Nephron (organoid): ENCODE measurements at regions not wholly inside any gene's neighbourhood (a gene's known extent, or its start where the extent isn't known, plus 50 kb on each side); places are given as distances from the start of the nearest gene placed in this dataset.

Source experiments
- H3K27ac Mint-ChIP-seq, 3 experiments: 2 replicates each; pipeline ENCODE4 v1.8.0; 2020; ENCODE audit warnings: mixed read lengths in 3 of 3, mild to moderate bottlenecking in 2 of 3, moderate library complexity in 1 of 3
- H3K27me3 Mint-ChIP-seq: 2 replicates; pipeline ENCODE4 v1.8.0; 2021; ENCODE audit warnings: low read depth, mild to moderate bottlenecking, moderate library complexity, mixed read lengths
- H3K36me3 Mint-ChIP-seq: 2 replicates; pipeline ENCODE4 v1.8.0; 2020; ENCODE audit warnings: low read depth, mixed read lengths
- H3K4me1 Mint-ChIP-seq: 2 replicates; pipeline ENCODE4 v1.8.0; 2020; ENCODE audit warnings: mixed read lengths
- H3K4me3 Mint-ChIP-seq, 3 experiments: 2 replicates each; pipeline ENCODE4 v1.8.0; 2020; ENCODE audit warnings: mild to moderate bottlenecking in 3 of 3, mixed read lengths in 3 of 3, moderate library complexity in 2 of 3
- H3K9me3 Mint-ChIP-seq: 2 replicates; pipeline ENCODE4 v1.8.0; 2020; ENCODE audit warnings: mixed read lengths
- TF ChIP-seq, protein P1 (sequence below), 3 experiments: fragments of 200-600 bp; sonication (generic); IDR thresholded peaks; one replicate each; pipeline ENCODE4 v1.5.0; 2021; ENCODE audit warnings: antibody characterized with exemption in 3 of 3; ENCODE audit not compliant: unreplicated experiment in 3 of 3

DNA sequence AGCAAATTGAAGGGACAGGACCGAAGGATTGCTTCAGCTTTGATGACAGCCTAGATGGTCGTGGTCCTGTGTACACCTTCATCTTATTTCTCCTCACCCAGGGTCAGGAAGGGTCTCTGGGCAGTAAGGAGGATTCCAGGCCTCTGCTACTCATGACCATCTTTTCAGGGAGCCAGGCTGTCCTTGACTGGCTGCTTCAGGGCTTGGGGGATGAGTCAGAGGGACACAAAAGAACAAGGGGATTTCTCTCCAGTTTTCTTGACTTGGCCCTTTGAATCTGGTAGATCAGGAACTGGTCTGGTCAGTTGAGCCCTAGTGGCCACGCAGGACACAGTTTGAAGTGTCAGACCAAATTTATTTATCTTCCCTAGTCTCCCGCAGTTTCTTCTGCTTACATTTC is 402.1 kb upstream of the CHD6 start:
- no peaks in the 10 kb centered on the region for H3K9me3 Mint-ChIP-seq
- no peak overlapping the region for H3K4me3 Mint-ChIP-seq
- no peaks in the 10 kb centered on the region for H3K36me3 Mint-ChIP-seq

GRCh38 chr20:42018979-42019378 is 400.8 kb upstream of the CHD6 start:
- Mint-ChIP-seq H3K36me3 (no peaks in the 10 kb centered on the region), H3K27ac (no peak overlapping the region), H3K27me3 (peaks cover 21% of the 10 kb centered on the region), H3K4me3 (no peak overlapping the region), H3K4me1 (no peaks in the 10 kb centered on the region), H3K9me3 (no peaks in the 10 kb centered on the region)
- TF ChIP-seq, protein P1, sequence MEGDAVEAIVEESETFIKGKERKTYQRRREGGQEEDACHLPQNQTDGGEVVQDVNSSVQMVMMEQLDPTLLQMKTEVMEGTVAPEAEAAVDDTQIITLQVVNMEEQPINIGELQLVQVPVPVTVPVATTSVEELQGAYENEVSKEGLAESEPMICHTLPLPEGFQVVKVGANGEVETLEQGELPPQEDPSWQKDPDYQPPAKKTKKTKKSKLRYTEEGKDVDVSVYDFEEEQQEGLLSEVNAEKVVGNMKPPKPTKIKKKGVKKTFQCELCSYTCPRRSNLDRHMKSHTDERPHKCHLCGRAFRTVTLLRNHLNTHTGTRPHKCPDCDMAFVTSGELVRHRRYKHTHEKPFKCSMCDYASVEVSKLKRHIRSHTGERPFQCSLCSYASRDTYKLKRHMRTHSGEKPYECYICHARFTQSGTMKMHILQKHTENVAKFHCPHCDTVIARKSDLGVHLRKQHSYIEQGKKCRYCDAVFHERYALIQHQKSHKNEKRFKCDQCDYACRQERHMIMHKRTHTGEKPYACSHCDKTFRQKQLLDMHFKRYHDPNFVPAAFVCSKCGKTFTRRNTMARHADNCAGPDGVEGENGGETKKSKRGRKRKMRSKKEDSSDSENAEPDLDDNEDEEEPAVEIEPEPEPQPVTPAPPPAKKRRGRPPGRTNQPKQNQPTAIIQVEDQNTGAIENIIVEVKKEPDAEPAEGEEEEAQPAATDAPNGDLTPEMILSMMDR (IDR thresholded peaks at IDR 0.05; ENCODE audit: unreplicated experiment in 3 of 3) = no peak

More for the DNA sequence above, 402.1 kb upstream of the CHD6 start:
- Mint-ChIP-seq H3K27me3 (peaks cover 24% of the 10 kb centered on the region), H3K4me1 (no peaks in the 10 kb centered on the region), H3K27ac (no peak overlapping the region)
- TF ChIP-seq, protein P1 (IDR thresholded peaks at IDR 0.05; ENCODE audit: unreplicated experiment in 3 of 3) = no peak

DNA sequence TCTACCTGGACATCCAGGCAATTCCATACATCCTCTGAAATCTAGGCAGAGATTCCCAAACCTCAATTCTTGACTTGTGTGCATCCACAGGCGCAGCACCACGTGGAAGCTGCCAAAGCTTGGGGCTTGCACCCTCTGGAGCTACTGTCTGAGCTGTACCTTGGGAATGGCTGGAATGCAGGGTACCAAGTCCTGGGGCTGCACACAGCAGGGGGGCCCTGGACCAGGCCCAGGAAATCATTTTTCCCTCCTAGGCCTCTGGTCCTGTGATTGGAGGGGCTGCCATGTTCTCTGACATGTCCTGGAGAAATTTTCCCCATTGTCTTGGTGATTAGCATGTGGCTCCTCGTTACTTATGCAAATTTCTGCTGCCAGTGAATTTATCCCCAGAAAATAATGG is 391.9 kb upstream of the CHD6 start:
- TF ChIP-seq, protein P1 (IDR thresholded peaks at IDR 0.05; ENCODE audit: unreplicated experiment in 3 of 3) = no peak
- H3K27me3 Mint-ChIP-seq = peaks cover 8% of the 10 kb centered on the region
- H3K9me3 Mint-ChIP-seq = peaks cover 17% of the 10 kb centered on the region
- no peak overlapping the region for H3K27ac Mint-ChIP-seq
- no peaks in the 10 kb centered on the region for H3K4me1 Mint-ChIP-seq
- H3K4me3 Mint-ChIP-seq = no peak overlapping the region
- no peaks in the 10 kb centered on the region for H3K36me3 Mint-ChIP-seq

DNA sequence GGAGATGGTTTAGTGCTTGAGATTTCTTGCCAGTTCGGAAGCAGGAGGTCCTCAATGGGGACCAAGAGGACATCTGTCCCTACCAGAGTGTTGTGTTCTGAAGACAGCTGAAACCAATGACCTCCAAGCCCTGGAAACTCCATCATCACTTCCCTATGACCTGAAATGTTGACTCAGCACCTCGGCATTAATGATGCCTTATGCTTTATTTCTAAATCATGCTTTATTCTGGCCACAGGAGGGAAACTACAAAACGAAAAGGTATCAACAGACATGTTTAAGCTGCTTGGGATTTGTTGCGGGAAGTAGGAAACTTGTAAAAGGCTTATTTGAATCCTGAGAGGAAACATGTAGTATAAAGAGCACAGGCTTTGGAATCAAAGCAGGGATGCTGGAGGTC is 389.1 kb upstream of the CHD6 start:
- Mint-ChIP-seq H3K9me3 (peaks cover 17% of the 10 kb centered on the region), H3K4me3 (no peak overlapping the region), H3K36me3 (no peaks in the 10 kb centered on the region), H3K4me1 (no peaks in the 10 kb centered on the region), H3K27ac (no peak overlapping the region), H3K27me3 (peaks cover 5% of the 10 kb centered on the region)
- TF ChIP-seq, protein P1 (IDR thresholded peaks at IDR 0.05; ENCODE audit: unreplicated experiment in 3 of 3) = no peak

DNA sequence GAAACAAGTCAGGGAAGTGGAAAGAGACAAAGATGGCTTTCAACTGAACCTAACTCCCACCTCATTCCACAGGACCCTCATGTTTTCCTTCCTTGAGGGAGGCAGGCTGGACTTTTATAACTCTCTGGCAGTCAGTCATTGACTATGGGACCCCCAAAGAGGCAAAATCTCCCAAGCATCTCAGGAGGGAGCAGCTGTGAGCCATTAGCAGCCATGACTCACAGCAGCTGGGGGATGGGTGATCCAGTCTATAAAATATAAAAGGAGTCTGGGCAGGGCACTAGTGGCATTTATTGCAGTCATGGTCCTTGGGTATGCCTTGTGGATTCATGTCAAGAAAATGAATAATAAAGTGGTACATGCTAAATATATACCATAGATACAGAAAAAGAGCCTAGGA is 387.0 kb upstream of the CHD6 start:
- peaks cover 11% of the 10 kb centered on the region for H3K9me3 Mint-ChIP-seq
- no peak overlapping the region for H3K4me3 Mint-ChIP-seq
- no peaks in the 10 kb centered on the region for H3K4me1 Mint-ChIP-seq
- TF ChIP-seq, protein P1 (IDR thresholded peaks at IDR 0.05; ENCODE audit: unreplicated experiment in 3 of 3) = no peak
- H3K27me3 Mint-ChIP-seq = peaks cover 5% of the 10 kb centered on the region
- no peaks in the 10 kb centered on the region for H3K36me3 Mint-ChIP-seq
- H3K27ac Mint-ChIP-seq = no peak overlapping the region

DNA sequence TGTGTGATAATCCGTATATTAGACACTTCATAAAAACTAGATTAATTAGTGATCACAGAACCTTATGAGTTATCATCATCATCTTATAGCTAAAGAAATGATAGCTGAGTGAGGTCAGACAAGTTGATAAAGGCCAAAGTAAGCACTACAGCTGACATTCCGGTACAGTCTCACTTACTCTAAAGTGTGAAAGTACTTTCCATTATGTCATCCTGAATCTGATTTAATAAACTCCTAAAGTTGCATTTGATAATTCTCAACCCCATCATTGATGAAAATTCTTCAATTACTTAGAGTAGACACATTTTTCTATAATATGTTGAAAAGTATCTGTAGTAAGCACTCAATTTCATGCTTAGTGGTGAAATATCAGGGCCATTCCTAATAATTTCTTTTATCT is 385.2 kb upstream of the CHD6 start:
- TF ChIP-seq, protein P1 (IDR thresholded peaks at IDR 0.05; ENCODE audit: unreplicated experiment in 3 of 3) = no peak
- Mint-ChIP-seq H3K27ac (no peak overlapping the region), H3K9me3 (peaks cover 6% of the 10 kb centered on the region), H3K4me1 (no peaks in the 10 kb centered on the region), H3K36me3 (no peaks in the 10 kb centered on the region), H3K4me3 (no peak overlapping the region), H3K27me3 (peaks cover 5% of the 10 kb centered on the region)
